Breast epithelium (tissue), 3 donors: ENCODE measurements at regions not wholly inside any gene's neighbourhood (a gene's known extent, or its start where the extent isn't known, plus 50 kb on each side); places are given as distances from the start of the nearest gene placed in this dataset.

Experiments
- POLR2A ChIP-seq: fragments of 450-650 bp; IDR thresholded peaks from one replicate; pipeline ENCODE4 v1.6.1; 2016; ENCODE audit warnings: antibody characterized with exemption, mild to moderate bottlenecking, moderate library complexity
- TF ChIP-seq, protein P1 (sequence below), 3 donors: fragments of 450-650 bp; IDR thresholded peaks; one replicate each; pipeline ENCODE4 v1.5.1; 2016 to 2017; ENCODE audit warnings: antibody characterized with exemption in 3 of 3, mild to moderate bottlenecking in 3 of 3, moderate library complexity in 3 of 3

DNA sequence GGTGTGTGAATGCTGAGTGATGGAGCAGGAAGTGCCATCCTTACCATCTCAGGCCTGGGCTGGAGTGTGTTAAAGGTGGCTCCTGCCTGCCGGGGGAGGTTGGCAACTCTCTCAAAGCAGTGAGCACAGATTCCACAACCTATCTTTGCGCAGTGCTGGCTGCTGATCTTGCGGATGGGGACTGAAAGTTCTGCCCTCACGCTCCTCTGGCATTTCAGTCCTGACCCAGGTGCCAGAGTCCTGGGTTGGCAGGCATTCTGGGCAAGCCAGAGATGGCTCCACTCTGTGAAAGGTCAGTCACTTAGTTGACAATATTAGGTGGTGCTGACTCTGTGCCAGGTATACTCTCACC lies 315.5 kb downstream of the RPS24 start:
- no peak for TF ChIP-seq POLR2A
- TF ChIP-seq, protein P1, sequence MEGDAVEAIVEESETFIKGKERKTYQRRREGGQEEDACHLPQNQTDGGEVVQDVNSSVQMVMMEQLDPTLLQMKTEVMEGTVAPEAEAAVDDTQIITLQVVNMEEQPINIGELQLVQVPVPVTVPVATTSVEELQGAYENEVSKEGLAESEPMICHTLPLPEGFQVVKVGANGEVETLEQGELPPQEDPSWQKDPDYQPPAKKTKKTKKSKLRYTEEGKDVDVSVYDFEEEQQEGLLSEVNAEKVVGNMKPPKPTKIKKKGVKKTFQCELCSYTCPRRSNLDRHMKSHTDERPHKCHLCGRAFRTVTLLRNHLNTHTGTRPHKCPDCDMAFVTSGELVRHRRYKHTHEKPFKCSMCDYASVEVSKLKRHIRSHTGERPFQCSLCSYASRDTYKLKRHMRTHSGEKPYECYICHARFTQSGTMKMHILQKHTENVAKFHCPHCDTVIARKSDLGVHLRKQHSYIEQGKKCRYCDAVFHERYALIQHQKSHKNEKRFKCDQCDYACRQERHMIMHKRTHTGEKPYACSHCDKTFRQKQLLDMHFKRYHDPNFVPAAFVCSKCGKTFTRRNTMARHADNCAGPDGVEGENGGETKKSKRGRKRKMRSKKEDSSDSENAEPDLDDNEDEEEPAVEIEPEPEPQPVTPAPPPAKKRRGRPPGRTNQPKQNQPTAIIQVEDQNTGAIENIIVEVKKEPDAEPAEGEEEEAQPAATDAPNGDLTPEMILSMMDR (IDR thresholded peaks at IDR 0.05) = no peak
